ENCODE measurements at regions not wholly inside any gene's neighbourhood (a gene's known extent, or its start where the extent isn't known, plus 50 kb on each side); places are given as distances from the start of the nearest gene placed in this dataset.

- no peak for TF ChIP-seq SP1 (IDR thresholded peaks at IDR 0.05)
- no peak for TF ChIP-seq SUZ12 (IDR thresholded peaks at IDR 0.05)
- no peak for TF ChIP-seq FOXK2 (IDR thresholded peaks at IDR 0.05)
- TF ChIP-seq CTBP1 (IDR thresholded peaks at IDR 0.05; ENCODE audit: borderline replicate concordance): no peak
- TF ChIP-seq NFRKB (IDR thresholded peaks at IDR 0.05): no peak
- no peak for TF ChIP-seq BHLHE40 (IDR thresholded peaks at IDR 0.05; ENCODE audit: borderline replicate concordance)
- TF ChIP-seq PKNOX1 (IDR thresholded peaks at IDR 0.05): no peak
- DNase-seq (ENCODE audit: extremely low spot score): no peak
- ChIA-PET POLR2A (no interaction called here), CTCF (no interaction called here)
Measured at GRCh38 chr2:236962816-236963215, 122.9 kb upstream of the COPS8 start.

GRCh38 chr2:236963631-236964182, 122.0 kb upstream of the COPS8 start:
- TF ChIP-seq HDGF (IDR thresholded peaks at IDR 0.05; ENCODE audit: borderline replicate concordance) (no peak), CTBP1 (IDR thresholded peaks at IDR 0.05; ENCODE audit: borderline replicate concordance) (no peak), TARDBP (IDR thresholded peaks at IDR 0.05) (no peak), L3MBTL2 (conservative IDR thresholded peaks at IDR 0.05) (no peak), BHLHE40 (IDR thresholded peaks at IDR 0.05; ENCODE audit: borderline replicate concordance) (no peak), ELF4 (IDR thresholded peaks at IDR 0.05) (no peak), PKNOX1 (IDR thresholded peaks at IDR 0.05) (no peak), ARNT (IDR thresholded peaks at IDR 0.05) (no peak), FOXK2 (IDR thresholded peaks at IDR 0.05) (no peak), ZNF384 (IDR thresholded peaks at IDR 0.05) (no peak), SUZ12 (IDR thresholded peaks at IDR 0.05) (no peak)
- CTCF ChIA-PET: no interaction called here
- POLR2A ChIA-PET: no interaction called here
- no peak for DNase-seq (ENCODE audit: extremely low spot score)

GRCh38 chr2:236964291-236964690, 121.4 kb upstream of the COPS8 start:
- no peak for DNase-seq (ENCODE audit: extremely low spot score)
- CTCF ChIA-PET: no interaction called here
- TF ChIP-seq ARNT (IDR thresholded peaks at IDR 0.05) (no peak), HDGF (IDR thresholded peaks at IDR 0.05; ENCODE audit: borderline replicate concordance) (no peak), SUZ12 (IDR thresholded peaks at IDR 0.05) (no peak), L3MBTL2 (conservative IDR thresholded peaks at IDR 0.05) (no peak), BHLHE40 (IDR thresholded peaks at IDR 0.05; ENCODE audit: borderline replicate concordance) (no peak), TARDBP (IDR thresholded peaks at IDR 0.05) (no peak), NFRKB (IDR thresholded peaks at IDR 0.05) (no peak), CTBP1 (IDR thresholded peaks at IDR 0.05; ENCODE audit: borderline replicate concordance) (no peak), LEF1 (IDR thresholded peaks at IDR 0.05; ENCODE audit: borderline replicate concordance) (no peak), ELF4 (IDR thresholded peaks at IDR 0.05) (no peak), FOXK2 (IDR thresholded peaks at IDR 0.05) (no peak), ZNF384 (IDR thresholded peaks at IDR 0.05) (no peak)
- POLR2A ChIA-PET: no interaction called here

GRCh38 chr2:236965021-236965840, 120.5 kb upstream of the COPS8 start:
- POLR2A ChIA-PET: no interaction called here
- TF ChIP-seq SP1 (IDR thresholded peaks at IDR 0.05): no peak
- TF ChIP-seq FOXA1 (IDR thresholded peaks at IDR 0.05): no peak
- CTCF ChIA-PET: no interaction called here
- no peak for DNase-seq (ENCODE audit: extremely low spot score)

GRCh38 chr2:236965841-236966096, 119.9 kb upstream of the COPS8 start:
- DNase-seq (ENCODE audit: extremely low spot score): no peak
- CTCF ChIA-PET: no interaction called here
- no peak for TF ChIP-seq FOXA1 (IDR thresholded peaks at IDR 0.05)
- TF ChIP-seq ELF4 (IDR thresholded peaks at IDR 0.05): no peak
- TF ChIP-seq BHLHE40 (IDR thresholded peaks at IDR 0.05; ENCODE audit: borderline replicate concordance): no peak
- no peak for TF ChIP-seq PKNOX1 (IDR thresholded peaks at IDR 0.05)
- TF ChIP-seq SP1 (IDR thresholded peaks at IDR 0.05): no peak
- no peak for TF ChIP-seq FOXK2 (IDR thresholded peaks at IDR 0.05)
- TF ChIP-seq L3MBTL2 (conservative IDR thresholded peaks at IDR 0.05): no peak
- TF ChIP-seq ZNF384 (IDR thresholded peaks at IDR 0.05): no peak
- no peak for TF ChIP-seq TARDBP (IDR thresholded peaks at IDR 0.05)
- TF ChIP-seq LEF1 (IDR thresholded peaks at IDR 0.05; ENCODE audit: borderline replicate concordance): no peak
- no peak for TF ChIP-seq FOXM1 (IDR thresholded peaks at IDR 0.05; ENCODE audit: borderline replicate concordance)
- no peak for TF ChIP-seq CTBP1 (IDR thresholded peaks at IDR 0.05; ENCODE audit: borderline replicate concordance)
- no peak for TF ChIP-seq NFRKB (IDR thresholded peaks at IDR 0.05)
- TF ChIP-seq SUZ12 (IDR thresholded peaks at IDR 0.05): no peak
- TF ChIP-seq HDGF (IDR thresholded peaks at IDR 0.05; ENCODE audit: borderline replicate concordance): no peak
- TF ChIP-seq ARNT (IDR thresholded peaks at IDR 0.05): no peak
- POLR2A ChIA-PET: no interaction called here

GRCh38 chr2:236967499-236967783, 118.2 kb upstream of the COPS8 start:
- DNase-seq (ENCODE audit: extremely low spot score): no peak
- TF ChIP-seq ARNT (IDR thresholded peaks at IDR 0.05): no peak
- TF ChIP-seq HDGF (IDR thresholded peaks at IDR 0.05; ENCODE audit: borderline replicate concordance): no peak
- POLR2A ChIA-PET: no interaction called here
- CTCF ChIA-PET: no interaction called here

Measured in HEK293T (cell line).